Heart left ventricle (tissue), 13 donors: ENCODE measurements at regions not wholly inside any gene's neighbourhood (a gene's known extent, or its start where the extent isn't known, plus 50 kb on each side); places are given as distances from the start of the nearest gene placed in this dataset.

Experiments used
- POLR2A ChIP-seq, 2 donors: fragments of 450-650 bp; IDR thresholded peaks; one replicate each; pipeline ENCODE4 v1.6.1; 2017; ENCODE audit warnings: antibody characterized with exemption in 2 of 2, mild to moderate bottlenecking in 2 of 2, moderate library complexity in 2 of 2
- TF ChIP-seq, protein P1 (sequence below), 12 donors: fragments of 200-600 bp; sonication (generic) in 4 of 12; IDR thresholded peaks; one replicate each; pipeline versions ENCODE4 v1.5.0 to v1.8.0; 2018 to 2022; ENCODE audit warnings: antibody characterized with exemption in 12 of 12, mild to moderate bottlenecking in 5 of 12
- donor health status: ischemic (EF 13 %, LVEDD 7.1; RV severe dilation, severe dysfunction).
- donor health status: DM: no; HTN: yes; CAD: no.
- donor health status: DM: no; HTN: no; CAD: no.
- donor health status: ischemic (EF 25% LVEDD 6.9; RV normal size, moderate dysfunction).
- donor health status: ischemic (EF 25% LVEDD 5.7; RV mildly dilated, moderate dysfunction).
- donor health status: ischemic (EF 35%, LVEDD 5.7; RV mildly dilated, moderate dysfunction).
- donor health status: nonischemic (EF 11% LVEDD 7.7; RV severe dilation, severe dysfunction).
- donor health status: DM: yes; HTN: yes; CAD: no.
- donor health status: PGD.
- donor health status: ischemic (EF 29% LVEDD 5.4; RV normal size, mild dysfunction).
- donor health status: nonischemic (EF 23%, LVEDD 6.1; RV moderate dilation, normal function).

DNA sequence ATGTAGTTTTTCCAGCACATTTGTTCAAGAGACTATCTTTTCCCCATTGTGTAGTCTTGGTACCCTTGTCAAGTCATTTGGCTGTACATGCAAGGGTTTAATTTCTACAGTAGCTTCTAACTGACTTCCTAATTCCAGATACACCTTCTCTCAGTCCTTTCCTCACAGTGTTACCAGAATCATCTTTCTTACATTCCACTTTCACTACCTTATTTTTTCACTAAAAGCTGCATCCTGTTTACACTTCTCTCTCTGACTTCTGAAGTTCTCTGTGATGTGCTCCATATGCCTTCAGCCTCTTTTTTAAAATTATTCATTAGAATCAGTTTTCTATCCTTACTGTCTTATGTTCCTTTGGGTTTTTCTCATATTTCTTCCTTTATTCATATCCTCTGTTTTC is 57.1 kb upstream of the RWDD3 start:
- no peak for TF ChIP-seq POLR2A (IDR thresholded peaks at IDR 0.05)
- TF ChIP-seq, protein P1, sequence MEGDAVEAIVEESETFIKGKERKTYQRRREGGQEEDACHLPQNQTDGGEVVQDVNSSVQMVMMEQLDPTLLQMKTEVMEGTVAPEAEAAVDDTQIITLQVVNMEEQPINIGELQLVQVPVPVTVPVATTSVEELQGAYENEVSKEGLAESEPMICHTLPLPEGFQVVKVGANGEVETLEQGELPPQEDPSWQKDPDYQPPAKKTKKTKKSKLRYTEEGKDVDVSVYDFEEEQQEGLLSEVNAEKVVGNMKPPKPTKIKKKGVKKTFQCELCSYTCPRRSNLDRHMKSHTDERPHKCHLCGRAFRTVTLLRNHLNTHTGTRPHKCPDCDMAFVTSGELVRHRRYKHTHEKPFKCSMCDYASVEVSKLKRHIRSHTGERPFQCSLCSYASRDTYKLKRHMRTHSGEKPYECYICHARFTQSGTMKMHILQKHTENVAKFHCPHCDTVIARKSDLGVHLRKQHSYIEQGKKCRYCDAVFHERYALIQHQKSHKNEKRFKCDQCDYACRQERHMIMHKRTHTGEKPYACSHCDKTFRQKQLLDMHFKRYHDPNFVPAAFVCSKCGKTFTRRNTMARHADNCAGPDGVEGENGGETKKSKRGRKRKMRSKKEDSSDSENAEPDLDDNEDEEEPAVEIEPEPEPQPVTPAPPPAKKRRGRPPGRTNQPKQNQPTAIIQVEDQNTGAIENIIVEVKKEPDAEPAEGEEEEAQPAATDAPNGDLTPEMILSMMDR (IDR thresholded peaks at IDR 0.05): no peak
